ENCODE measurements at regions not wholly inside any gene's neighbourhood (a gene's known extent, or its start where the extent isn't known, plus 50 kb on each side); places are given as distances from the start of the nearest gene placed in this dataset.

DNA sequence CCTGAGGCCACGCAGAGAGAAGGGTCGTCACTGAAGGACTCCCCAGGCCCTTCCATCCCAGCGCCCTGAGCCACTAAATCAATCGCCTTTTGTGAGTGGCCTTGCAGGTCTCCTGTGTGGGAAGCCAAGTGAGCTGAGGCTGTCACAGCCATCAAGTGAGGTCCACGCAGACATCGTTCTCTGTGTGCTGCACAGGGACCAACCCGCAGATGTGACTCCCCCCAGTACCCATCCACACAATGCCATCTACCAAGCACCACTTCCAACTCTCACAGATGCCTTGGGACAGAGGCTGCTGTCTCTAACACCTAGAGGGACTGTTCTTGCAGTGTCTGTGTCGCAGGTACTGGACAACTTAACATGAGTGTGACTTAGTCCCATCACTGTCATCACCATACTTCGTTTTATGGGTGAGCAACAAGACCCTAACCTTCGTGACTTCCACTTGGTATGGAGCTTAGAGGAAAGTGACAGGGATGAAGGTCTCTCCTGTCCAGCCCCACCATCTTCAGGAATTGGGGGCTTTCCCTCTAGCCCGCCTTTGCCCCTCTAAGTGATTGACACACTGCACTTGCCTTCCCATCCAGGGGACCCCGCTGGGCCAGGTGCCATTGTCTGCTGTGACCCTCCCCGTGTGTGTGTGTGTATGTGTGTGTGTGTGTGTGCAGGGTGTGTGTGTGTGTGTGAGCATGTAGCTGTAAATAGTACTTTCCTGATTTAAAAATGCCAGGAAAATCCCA lies 51.4 kb upstream of the TMEM72 start:
- DNase-seq: no peak

DNA sequence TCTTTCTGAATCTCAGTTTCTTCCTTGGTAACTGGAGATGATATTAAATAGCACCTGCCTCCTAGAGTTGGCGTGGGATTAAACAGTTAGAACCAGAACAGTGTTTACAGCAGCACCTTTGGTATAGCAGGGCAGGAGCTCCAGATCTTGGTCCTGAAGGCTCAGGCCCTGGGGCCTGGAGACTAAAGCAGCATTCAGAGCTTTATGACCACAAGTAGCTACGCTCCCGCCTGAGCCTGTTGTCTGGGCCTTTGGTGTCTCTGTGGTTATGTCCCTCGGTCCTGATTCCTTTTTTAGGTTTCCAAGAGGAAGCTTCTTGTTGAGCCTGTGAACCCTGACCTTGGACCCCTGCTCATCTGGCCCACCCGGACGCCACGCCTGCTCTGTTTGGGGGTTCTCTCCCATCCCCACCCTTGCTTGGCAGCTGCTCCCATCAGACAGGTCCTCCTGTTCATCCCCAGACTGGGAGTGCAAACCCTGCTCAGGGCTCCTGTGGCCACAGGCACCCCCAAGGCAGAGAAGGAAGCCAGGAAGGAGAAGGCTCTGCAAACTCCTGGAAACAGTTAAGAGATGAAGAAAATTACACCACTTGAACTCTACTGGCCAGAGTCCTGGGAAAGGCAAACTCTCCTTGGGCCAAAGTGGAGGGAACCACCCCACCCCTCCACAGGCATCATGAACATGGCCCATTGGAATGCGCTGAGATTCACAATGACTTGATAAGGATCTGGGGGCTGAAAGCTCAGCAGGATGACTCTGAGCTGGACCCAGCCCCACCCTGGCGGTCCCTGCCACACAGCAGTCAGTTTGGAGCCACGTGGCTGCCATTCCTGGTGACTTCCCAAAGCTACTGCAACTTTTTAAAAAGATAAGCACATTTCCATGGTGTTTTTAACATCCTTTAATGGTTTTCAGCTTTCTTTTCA lies 50.1 kb upstream of the TMEM72 start:
- peak; percentile 5 for DNase-seq
